H54 (cell line): ENCODE measurements at regions not wholly inside any gene's neighbourhood (a gene's known extent, or its start where the extent isn't known, plus 50 kb on each side); places are given as distances from the start of the nearest gene placed in this dataset.

Experiments used
- DNase-seq: peaks from one replicate; pipeline ENCODE4 v3.0.0; 2011; ENCODE audit warnings: low spot score, mixed read lengths; ENCODE audit not compliant: insufficient read length
- FAIRE-seq: peaks from 3 replicates; lab custom pipeline; 2011; peaks lifted over from hg19 to GRCh38; lab: Jason Lieb, UNC
- POLR2A ChIP-seq: IDR thresholded peaks from 2 replicates; pipeline ENCODE4 v1.6.1; 2011; ENCODE audit warnings: low read depth, mild to moderate bottlenecking, low read length

DNA sequence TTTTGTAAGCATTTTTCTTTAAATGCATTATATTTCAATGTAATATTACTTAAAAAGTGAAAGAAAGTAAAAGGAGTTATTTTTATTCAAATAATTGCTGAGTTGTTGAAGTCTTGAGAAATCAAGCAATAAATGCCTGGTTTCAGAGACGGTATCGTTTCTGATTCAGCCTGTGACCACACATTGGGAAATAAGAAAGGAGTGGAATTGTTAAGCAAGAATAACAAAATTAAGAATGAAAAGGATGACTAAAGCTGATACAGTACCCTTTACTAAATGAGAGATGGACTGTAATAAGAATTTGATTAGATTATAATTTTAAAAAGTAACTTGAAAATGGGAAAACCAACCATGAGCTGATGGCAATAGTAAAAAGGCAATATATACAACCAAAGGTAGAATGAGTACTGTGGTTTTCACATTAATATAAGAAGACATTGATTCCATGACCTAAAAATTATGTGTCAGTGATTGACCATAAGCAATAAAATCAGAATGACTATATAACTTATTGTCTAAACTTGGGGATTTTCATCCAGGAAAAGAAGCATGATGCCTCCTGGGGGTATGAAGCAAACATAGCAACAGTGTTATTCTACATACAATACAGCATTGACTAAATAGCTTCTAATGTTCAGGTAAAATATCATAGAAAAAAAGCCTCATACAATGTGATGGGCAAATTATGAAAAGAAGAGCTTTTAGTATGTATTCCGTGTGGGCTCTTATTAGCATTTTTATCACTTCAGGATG, 101.9 kb upstream of the PRDM9 start:
- FAIRE-seq, result no peak
- no peak for DNase-seq

GRCh38 chr5:23402585-23402984, 104.8 kb upstream of the PRDM9 start:
- FAIRE-seq (no peak), DNase-seq (no peak)
- TF ChIP-seq POLR2A, result no peak

More for the DNA sequence above, 101.9 kb upstream of the PRDM9 start:
- no peak for TF ChIP-seq POLR2A

- FAIRE-seq, result no peak
- DNase-seq, result no peak
- TF ChIP-seq POLR2A, result no peak
These were observed 106.5 kb upstream of the PRDM9 start for GRCh38 chr5:23400951-23401350.

GRCh38 chr5:23396346-23396745, 111.1 kb upstream of the PRDM9 start:
- DNase-seq (no peak), FAIRE-seq (no peak)
- no peak for TF ChIP-seq POLR2A

- TF ChIP-seq POLR2A, result no peak
- FAIRE-seq (peak; percentile 55), DNase-seq (no peak)
These were observed 117.9 kb upstream of the PRDM9 start for GRCh38 chr5:23389291-23390101.

- no peak for TF ChIP-seq POLR2A
- DNase-seq (no peak), FAIRE-seq (peak; percentile 66)
These were observed 122.4 kb upstream of the PRDM9 start for GRCh38 chr5:23385036-23385435.

GRCh38 chr5:23372177-23372576, 135.2 kb upstream of the PRDM9 start:
- TF ChIP-seq POLR2A, result no peak
- no peak for FAIRE-seq
- no peak for DNase-seq

DNA sequence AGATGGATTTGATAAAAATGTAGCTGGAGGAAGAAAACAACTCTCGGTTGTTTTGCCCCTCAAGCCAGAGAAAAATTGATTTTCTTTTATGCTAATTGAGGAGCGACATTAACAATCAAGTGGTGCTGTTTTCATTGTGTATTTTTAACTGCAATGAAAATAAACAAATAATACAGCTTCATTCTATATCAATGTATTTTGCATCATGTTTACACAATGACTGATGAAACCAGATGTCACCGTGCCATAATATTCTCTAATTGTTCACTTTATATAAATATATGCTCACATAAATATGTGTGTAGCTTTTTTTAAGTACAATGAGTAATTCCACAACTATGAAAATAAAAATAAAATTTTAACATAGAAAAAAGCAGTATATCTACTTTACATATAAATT, 139.0 kb upstream of the PRDM9 start:
- peak; percentile 6 for FAIRE-seq
- no peak for TF ChIP-seq POLR2A
- DNase-seq, result no peak

DNA sequence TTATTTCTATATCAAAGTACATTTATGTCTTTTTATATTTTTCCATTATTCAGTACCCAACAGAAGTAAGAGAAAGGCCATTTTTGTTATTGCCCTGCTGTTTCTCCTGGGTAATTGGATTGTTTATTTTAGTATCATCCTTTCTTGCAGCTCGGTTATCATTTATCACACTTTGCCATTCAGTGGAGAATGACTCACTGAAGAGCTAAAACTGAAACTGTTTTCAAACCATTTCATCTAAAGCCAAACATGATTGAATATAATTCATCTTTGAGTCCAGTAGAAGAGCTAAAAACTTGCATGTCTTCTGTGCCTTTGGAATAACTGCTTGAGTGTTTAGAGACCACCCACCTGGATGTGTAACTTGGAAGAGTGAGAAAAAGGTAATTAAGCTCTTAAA, 139.5 kb upstream of the PRDM9 start:
- FAIRE-seq (peak; percentile 80), DNase-seq (no peak)
- no peak for TF ChIP-seq POLR2A

- TF ChIP-seq POLR2A, result no peak
- DNase-seq (no peak), FAIRE-seq (no peak)
These were observed 154.1 kb upstream of the PRDM9 start for GRCh38 chr5:23353286-23353685.

GRCh38 chr5:23352446-23352845, 155.0 kb upstream of the PRDM9 start:
- DNase-seq (no peak), FAIRE-seq (peak; percentile 87)
- no peak for TF ChIP-seq POLR2A

DNA sequence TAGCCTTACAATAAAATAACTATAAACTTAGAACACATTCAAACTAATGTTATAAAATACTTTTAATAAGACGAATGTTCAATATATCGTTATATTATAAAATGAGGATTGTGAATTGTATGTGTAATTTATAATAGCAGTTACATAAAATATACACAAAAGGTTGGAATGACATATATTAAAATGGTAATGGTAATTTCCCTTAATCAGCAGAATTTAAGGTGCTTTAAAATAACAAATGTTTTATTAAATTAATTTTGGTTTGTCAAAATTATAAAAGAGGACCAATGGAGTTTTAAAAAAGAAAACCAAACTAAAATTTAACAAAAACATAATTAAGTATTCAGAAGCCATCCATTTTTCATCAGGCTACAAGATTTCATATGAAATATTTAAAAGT, 164.3 kb upstream of the PRDM9 start:
- FAIRE-seq (no peak), DNase-seq (no peak)
- no peak for TF ChIP-seq POLR2A

- FAIRE-seq (peak; percentile 6), DNase-seq (no peak)
- no peak for TF ChIP-seq POLR2A
These were observed 174.7 kb upstream of the PRDM9 start for GRCh38 chr5:23332650-23333251.

- DNase-seq (no peak), FAIRE-seq (peak; percentile 58)
- TF ChIP-seq POLR2A, result no peak
These were observed 176.7 kb upstream of the PRDM9 start for GRCh38 chr5:23330726-23331125.
